22Rv1 (cell line): ENCODE measurements at regions not wholly inside any gene's neighbourhood (a gene's known extent, or its start where the extent isn't known, plus 50 kb on each side); places are given as distances from the start of the nearest gene placed in this dataset.

ENCODE experiments used
- CTCF ChIP-seq: fragments of 450-650 bp; IDR thresholded peaks from 2 replicates; pipeline ENCODE4 v1.5.1; 2017; ENCODE audit warnings: mild to moderate bottlenecking
- ZFX ChIP-seq: fragments of 450-650 bp; IDR thresholded peaks from 2 replicates; pipeline ENCODE4 v1.6.1; 2017; ENCODE audit warnings: antibody characterized with exemption, borderline replicate concordance

GRCh38 chr20:12177657-12178293 is 260.1 kb downstream of the BTBD3 start:
- no peak for TF ChIP-seq CTCF
- TF ChIP-seq ZFX: no peak
